PC-3 (cell line): ENCODE measurements at regions not wholly inside any gene's neighbourhood (a gene's known extent, or its start where the extent isn't known, plus 50 kb on each side); places are given as distances from the start of the nearest gene placed in this dataset.

Experiments used
- EZH2 ChIP-seq: fragments of 300-600 bp; sonication (generic); IDR thresholded peaks from one replicate; pipeline ENCODE4 v1.6.1; 2017; ENCODE audit warnings: antibody characterized with exemption, mild to moderate bottlenecking, low read length; ENCODE audit not compliant: unreplicated experiment
- EZH2phosphoT487 ChIP-seq: fragments of 300-600 bp; sonication (generic); IDR thresholded peaks from 2 replicates; pipeline ENCODE4 v1.6.1; 2018; ENCODE audit warnings: mild to moderate bottlenecking, antibody characterized with exemption, low read length, borderline replicate concordance
- TF ChIP-seq, protein P1 (sequence below): fragments of 300-600 bp; sonication (generic); conservative IDR thresholded peaks from 2 replicates; pipeline ENCODE4 v1.5.1; 2017; ENCODE audit warnings: antibody characterized with exemption, low read depth, mild to moderate bottlenecking, low read length

DNA sequence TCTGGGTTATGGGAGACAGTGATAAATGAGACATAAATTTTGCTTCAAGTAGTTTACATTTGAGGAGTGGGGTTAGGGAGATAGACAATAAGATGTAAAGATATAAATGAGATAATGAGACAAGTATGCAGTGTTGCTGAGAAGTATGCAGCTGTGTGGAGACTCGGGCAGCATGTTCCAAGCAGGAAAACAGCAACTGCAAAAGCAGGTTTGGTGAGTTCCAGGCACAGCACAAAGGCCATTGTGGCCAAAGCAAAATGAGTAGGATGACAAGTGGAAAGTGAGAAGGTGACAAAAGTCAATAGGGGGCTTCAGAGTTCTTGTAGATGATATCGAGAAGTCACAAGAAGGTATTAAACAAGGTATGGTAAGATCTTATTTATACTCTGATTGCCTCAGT, 259.1 kb upstream of the PEX5L start:
- TF ChIP-seq, protein P1, sequence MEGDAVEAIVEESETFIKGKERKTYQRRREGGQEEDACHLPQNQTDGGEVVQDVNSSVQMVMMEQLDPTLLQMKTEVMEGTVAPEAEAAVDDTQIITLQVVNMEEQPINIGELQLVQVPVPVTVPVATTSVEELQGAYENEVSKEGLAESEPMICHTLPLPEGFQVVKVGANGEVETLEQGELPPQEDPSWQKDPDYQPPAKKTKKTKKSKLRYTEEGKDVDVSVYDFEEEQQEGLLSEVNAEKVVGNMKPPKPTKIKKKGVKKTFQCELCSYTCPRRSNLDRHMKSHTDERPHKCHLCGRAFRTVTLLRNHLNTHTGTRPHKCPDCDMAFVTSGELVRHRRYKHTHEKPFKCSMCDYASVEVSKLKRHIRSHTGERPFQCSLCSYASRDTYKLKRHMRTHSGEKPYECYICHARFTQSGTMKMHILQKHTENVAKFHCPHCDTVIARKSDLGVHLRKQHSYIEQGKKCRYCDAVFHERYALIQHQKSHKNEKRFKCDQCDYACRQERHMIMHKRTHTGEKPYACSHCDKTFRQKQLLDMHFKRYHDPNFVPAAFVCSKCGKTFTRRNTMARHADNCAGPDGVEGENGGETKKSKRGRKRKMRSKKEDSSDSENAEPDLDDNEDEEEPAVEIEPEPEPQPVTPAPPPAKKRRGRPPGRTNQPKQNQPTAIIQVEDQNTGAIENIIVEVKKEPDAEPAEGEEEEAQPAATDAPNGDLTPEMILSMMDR, result no peak
- no peak for TF ChIP-seq EZH2phosphoT487
- no peak for TF ChIP-seq EZH2
